GM18508 (cell line): ENCODE measurements at regions not wholly inside any gene's neighbourhood (a gene's known extent, or its start where the extent isn't known, plus 50 kb on each side); places are given as distances from the start of the nearest gene placed in this dataset.
"Not testable (repeated sequence)": the region's sequence is repeated elsewhere in the genome, so short reads cannot be mapped to it uniquely, and the experiment has no call there.

Experiments used
- ATAC-seq: cut with Tn5 transposase; IDR thresholded peaks from one replicate; pipeline ENCODE4 v1.9.1; 2021; ENCODE audit warnings: moderate number of reproducible peaks; ENCODE audit not compliant: insufficient read depth, unreplicated experiment

- not testable (repeated sequence) for ATAC-seq
Measured at GRCh38 chr6:26795474-26796307, 136.1 kb upstream of the ZNF322 start.

GRCh38 chr6:26799903-26800633 lies 140.5 kb upstream of the ZNF322 start:
- not testable (repeated sequence) for ATAC-seq

GRCh38 chr6:26803762-26804161 lies 144.2 kb upstream of the ZNF322 start:
- ATAC-seq = not testable (repeated sequence)

DNA sequence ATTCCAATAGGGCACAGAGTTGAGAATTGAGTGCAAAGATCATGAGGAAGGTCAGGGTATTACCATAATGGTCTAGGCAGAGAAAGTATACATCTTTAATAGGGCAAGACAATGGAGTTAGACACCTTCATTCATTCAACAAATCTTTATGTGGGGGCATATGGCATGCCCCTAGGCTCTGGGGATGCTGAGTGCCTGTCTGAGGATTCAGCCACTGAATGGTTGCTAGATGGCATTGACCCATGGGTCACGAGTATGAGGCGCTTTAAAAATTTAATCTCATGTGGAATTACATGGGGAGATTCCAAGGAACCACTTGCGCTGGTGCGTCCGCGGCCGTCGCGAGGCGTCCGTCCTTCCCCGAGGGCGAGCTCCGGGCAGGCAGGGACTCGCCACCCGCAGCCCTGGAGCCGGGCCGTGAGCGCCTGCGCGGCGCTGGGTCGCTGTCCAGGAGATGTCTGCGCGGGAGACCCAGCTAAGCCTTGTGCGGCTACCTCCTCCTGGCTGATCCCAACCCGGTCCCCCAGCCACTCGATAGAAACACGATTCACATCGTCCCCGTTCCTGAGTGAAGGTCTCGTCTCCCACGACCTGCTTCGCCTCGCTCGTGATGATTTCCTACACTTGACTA lies 152.1 kb upstream of the ZNF322 start:
- ATAC-seq = not testable (repeated sequence)

GRCh38 chr6:26818640-26819225 lies 159.2 kb upstream of the ZNF322 start:
- not testable (repeated sequence) for ATAC-seq

GRCh38 chr6:26827965-26828364 lies 168.4 kb upstream of the ZNF322 start:
- not testable (repeated sequence) for ATAC-seq

DNA sequence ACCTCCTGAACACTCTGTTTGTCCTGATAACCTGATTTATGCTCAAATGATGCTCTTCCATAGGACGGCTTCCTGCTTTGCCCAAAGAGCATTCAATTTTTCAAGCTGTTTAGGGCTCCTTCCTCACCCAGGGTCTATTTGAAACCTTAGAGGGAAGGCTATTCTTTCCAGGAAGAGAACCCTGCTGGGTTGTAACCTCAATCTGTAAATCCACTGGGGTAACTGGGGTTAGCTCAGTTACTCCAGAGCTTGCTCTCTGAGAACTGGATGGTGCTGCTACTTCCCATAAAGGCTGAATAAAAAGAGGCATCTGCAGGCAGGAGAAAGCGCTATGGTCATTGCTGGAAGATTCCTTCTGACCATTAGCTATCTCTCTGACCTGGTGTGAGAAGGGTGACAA lies 169.9 kb upstream of the ZNF322 start:
- not testable (repeated sequence) for ATAC-seq

DNA sequence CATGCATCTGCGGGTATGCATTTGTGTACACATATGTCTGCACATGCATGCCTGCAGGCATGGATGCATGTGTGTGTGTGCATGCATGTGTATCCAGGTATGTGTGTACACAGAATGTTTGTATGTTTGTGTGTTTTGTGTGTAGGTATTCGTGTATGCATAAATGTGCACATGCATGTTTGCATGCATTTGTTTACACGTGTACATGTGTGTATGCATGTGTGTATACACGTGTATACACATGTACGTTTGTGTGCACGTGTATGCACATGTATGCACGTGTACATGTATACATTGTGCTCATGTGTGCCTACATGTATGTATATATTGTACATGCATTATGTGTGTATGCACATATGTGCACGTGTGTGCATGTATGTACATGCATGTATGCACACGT lies 171.4 kb upstream of the ZNF322 start:
- not testable (repeated sequence) for ATAC-seq

GRCh38 chr6:26835707-26836106 lies 176.2 kb upstream of the ZNF322 start:
- not testable (repeated sequence) for ATAC-seq

DNA sequence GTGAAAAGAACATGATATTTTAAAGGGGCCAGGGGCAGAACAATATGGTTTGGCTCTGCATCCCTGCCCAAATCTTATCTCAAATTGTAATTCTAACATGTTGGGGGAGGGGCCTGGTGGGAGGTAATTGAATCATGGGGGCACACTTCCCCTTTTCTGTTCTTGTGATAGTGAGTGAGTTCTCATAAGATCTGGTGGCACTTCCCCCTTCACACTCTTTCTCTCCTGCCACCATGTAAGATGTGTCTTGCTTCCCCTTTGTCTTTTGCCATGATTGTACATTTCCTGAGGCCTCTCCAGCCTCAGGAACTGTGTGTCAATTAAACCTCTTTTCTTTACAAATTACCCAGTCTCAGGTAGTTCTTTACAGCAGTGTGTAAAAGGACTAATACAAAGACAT lies 177.1 kb upstream of the ZNF322 start:
- not testable (repeated sequence) for ATAC-seq

GRCh38 chr6:26844823-26845222 lies 185.3 kb upstream of the ZNF322 start:
- not testable (repeated sequence) for ATAC-seq

- not testable (repeated sequence) for ATAC-seq
Measured at GRCh38 chr6:26857289-26857688, 197.7 kb upstream of the ZNF322 start.

DNA sequence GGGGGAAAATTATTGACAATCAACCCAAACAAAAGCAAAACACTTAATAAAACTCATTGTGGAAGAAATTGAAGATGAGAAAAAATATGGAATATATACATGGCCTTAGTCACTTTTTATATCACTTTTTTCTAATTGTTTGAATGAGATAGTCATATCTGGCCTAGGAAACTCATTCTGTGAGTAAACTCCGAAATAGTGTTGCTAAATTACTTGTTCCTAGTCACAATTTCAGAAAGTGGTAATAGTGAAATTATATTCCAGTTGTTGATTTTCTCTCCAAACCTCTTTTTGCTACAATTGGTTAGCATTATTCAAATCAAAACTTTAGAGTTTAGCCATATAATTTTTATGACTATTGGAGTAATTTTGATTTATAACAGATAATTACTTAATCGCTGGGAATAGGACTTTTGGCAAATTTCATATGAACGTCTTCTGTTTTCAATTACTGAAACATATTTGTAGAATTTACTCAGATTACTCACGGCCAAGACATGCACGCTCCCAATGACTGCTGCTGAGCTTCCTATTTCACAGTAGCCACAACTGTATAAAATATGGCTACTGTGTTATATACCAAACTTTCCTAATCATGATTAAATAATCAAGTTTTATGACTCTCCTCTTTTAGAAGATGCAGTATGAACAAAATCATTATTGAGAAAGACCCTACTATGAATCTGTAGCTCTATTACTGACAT lies 199.7 kb upstream of the ZNF322 start:
- ATAC-seq = not testable (repeated sequence)

GRCh38 chr6:26859771-26860163 lies 200.2 kb upstream of the ZNF322 start:
- ATAC-seq = not testable (repeated sequence)

DNA sequence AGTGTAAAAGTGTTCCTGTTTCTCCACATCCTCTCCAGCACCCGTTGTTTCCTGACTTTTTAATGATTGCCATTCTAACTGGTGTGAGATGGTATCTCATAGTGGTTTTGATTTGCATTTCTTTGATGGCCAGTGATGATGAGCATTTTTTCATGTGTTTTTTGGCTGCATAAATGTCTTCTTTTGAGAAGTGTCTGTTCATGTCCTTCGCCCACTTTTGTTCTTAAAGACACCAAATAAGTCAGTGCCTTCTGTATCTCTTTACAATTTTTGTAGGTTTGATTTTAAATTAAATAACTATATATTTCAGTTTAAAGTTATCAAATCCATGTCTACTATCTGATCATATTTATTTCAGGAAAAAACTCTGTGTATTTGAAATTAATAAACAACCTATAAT lies 202.4 kb upstream of the ZNF322 start:
- ATAC-seq = not testable (repeated sequence)

DNA sequence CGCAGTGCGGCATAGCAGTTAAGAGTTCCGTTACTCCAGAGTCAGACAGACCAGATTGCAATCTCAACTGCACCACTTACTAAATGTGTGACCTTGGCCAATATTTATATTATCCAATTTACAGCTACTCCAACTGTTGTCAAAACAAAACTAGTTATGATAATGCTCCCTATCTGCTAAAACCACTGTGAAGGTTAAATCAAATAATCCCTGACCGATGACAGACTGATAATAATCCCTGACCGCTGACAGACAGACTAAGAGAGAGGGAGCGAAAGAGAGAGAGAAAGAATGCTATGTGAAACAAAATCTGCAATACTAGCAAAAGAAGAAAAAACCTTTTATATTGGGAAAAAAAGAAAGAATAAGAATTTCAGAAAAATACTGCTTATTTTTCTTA lies 204.1 kb upstream of the ZNF322 start:
- not testable (repeated sequence) for ATAC-seq

DNA sequence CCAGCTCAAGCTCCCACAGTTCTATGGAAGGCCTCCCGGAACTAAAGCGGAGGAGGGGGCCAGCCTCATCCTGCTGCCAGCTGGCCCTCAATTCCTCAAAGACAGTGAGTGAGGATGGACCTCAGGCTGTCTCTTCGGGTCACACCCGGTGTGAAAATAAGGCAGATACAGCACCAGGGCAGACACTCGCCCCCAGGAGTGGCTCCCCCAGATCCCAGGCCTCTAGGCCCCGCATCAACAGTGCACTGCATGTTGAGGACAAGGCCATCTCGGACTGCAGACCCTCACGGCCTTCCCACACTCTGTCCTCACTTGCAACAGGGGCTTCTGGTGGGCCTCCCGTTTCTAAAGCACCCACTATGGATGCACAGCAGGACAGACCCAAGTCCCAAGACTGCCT lies 239.2 kb upstream of the ZNF322 start:
- ATAC-seq = not testable (repeated sequence)

DNA sequence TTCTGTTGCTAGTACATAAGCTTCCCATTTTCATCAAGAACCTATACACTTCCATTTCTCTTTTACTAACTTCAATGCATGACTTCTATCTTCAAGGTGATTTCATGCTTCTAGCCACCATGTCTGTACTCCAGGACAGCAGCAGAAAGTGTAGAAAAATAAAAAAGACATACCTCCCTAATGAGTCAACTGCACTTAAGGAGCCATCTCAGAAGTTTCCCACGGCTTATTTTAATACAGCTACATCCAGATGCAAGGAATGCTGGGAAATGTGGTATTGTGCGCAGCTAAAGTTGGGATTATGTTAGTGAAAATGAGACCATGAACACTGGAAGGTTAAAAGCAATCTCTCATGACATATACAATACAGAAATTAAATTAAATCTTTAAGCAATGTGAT lies 264.7 kb upstream of the ZNF322 start:
- ATAC-seq = not testable (repeated sequence)

DNA sequence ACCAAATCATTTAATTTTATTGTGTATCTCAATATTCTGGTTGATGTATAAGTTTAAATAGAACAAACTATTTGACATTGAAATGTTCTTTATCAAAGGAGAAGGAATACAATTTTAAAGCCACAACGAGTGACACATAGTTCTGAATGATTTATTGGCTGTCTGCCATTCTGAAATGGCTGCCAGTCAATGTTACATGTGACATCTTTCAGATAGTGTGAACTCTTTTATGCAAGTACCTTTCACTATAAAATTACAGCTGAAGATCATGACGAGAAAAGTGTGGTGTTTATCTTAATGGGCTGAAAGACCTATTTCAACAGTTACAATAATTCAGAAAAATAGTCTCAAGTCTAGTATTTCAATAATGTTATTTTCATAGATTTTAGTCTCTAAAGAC lies 268.6 kb upstream of the ZNF322 start:
- ATAC-seq = not testable (repeated sequence)

GRCh38 chr6:26937258-26937657 lies 277.7 kb upstream of the ZNF322 start:
- ATAC-seq = not testable (repeated sequence)
